H1 (cell line): ENCODE measurements at regions not wholly inside any gene's neighbourhood (a gene's known extent, or its start where the extent isn't known, plus 50 kb on each side); places are given as distances from the start of the nearest gene placed in this dataset.

ENCODE experiments used
- CHD1 ChIP-seq: IDR thresholded peaks from 2 replicates; pipeline ENCODE4 v1.6.1; 2012; ENCODE audit warnings: low read depth, low read length, improper control_type of control experiment
- CREB1 ChIP-seq: IDR thresholded peaks from 2 replicates; pipeline ENCODE4 v1.6.1; 2012; ENCODE audit warnings: inconsistent platforms
- CTBP2 ChIP-seq: IDR thresholded peaks from 2 replicates; pipeline ENCODE4 v1.7.0; 2011; ENCODE audit warnings: borderline replicate concordance, mild to moderate bottlenecking, moderate library complexity, mixed read lengths, low read length; ENCODE audit not compliant: insufficient read depth, insufficient read length
- EP300 ChIP-seq, 2 experiments: IDR thresholded peaks; 1 replicate in 1 of 2; 2 replicates in 1 of 2; pipeline ENCODE4 v1.6.1; 2011 to 2012; ENCODE audit warnings: low read depth in 2 of 2, low read length in 2 of 2, mild to moderate bottlenecking in 2 of 2, borderline replicate concordance in 1 of 2, inconsistent platforms in 1 of 2, moderate library complexity in 1 of 2
- FOSL1 ChIP-seq: IDR thresholded peaks from 2 replicates; pipeline ENCODE4 v1.6.1; 2011; ENCODE audit warnings: mild to moderate bottlenecking, low read depth, low read length, moderate library complexity; ENCODE audit not compliant: insufficient read depth
- GABPA ChIP-seq: IDR thresholded peaks from 2 replicates; pipeline ENCODE4 v1.6.1; 2011; ENCODE audit warnings: mild to moderate bottlenecking, low read length, moderate library complexity, borderline replicate concordance; ENCODE audit not compliant: insufficient read depth
- JUN ChIP-seq: IDR thresholded peaks from 2 replicates; pipeline ENCODE4 v1.6.1; 2011; ENCODE audit warnings: low read depth, mild to moderate bottlenecking, improper control_type of control experiment, low read length
- MAFK ChIP-seq: IDR thresholded peaks from 2 replicates; pipeline ENCODE4 v1.6.1; 2012; ENCODE audit warnings: low read depth, mild to moderate bottlenecking, improper control_type of control experiment, low read length
- POLR2A ChIP-seq, 2 experiments: IDR thresholded peaks; 1 replicate in 1 of 2; 2 replicates in 1 of 2; pipeline ENCODE4 v1.6.1; 2011; ENCODE audit warnings: low read depth in 2 of 2, low read length in 2 of 2, mild to moderate bottlenecking in 2 of 2; ENCODE audit errors: control extremely low read depth in 1 of 2
- SIX5 ChIP-seq: IDR thresholded peaks from 2 replicates; pipeline ENCODE4 v1.6.1; 2011; ENCODE audit warnings: mild to moderate bottlenecking, low read depth, low read length
- ZNF274 ChIP-seq: IDR thresholded peaks from 2 replicates; pipeline ENCODE4 v1.7.0; 2012; ENCODE audit warnings: low read length, borderline replicate concordance; ENCODE audit errors: extremely low read depth
- TF ChIP-seq, protein P1 (sequence below), 3 experiments: IDR thresholded peaks; 1 replicate in 2 of 3; 2 replicates in 1 of 3; pipeline versions ENCODE4 v1.5.1 to v1.6.1; 2011; ENCODE audit warnings: low read length in 3 of 3, mild to moderate bottlenecking in 3 of 3, inconsistent platforms in 2 of 3, low read depth in 1 of 3, moderate library complexity in 1 of 3; ENCODE audit not compliant: insufficient read depth in 1 of 3; ENCODE audit errors: control extremely low read depth in 1 of 3
- TF ChIP-seq, protein P2 (sequence below): fragments of 300-600 bp; sonication (generic); IDR thresholded peaks from 2 replicates; pipeline ENCODE4 v1.7.1; 2012; ENCODE audit warnings: low read length, moderate library complexity, mild to moderate bottlenecking, inconsistent platforms; ENCODE audit not compliant: insufficient replicate concordance

DNA sequence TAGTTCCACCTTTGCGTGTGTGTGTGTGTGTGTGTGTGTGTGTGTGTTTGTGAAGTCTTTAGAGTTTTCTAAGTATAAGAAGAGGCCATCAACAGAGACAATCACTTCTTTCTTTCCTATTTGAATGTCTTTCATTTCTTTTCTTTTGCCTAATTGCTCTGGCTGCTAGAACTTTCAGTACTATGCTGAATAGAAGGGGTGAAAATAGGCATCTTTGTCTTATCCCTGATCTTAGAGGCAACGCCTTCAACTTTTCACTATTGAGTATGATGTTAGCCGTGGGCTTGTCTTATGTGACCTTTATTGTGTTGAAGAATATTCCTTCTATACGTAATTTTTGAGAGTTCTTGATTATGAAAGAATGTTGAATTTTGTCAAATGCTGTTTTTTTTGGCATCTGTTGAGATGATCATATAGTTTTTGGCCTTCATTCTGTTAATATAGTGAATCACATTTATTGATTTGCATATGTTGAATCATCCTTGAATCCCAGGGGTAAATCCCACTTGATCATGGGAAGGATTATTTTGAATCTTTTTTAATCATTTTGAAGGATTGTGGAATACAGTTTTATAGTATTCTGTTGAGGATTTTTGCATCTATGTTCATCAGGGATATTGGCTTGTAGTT, 134.8 kb upstream of the CD180 start:
- TF ChIP-seq MAFK: no peak
- TF ChIP-seq, protein P1, sequence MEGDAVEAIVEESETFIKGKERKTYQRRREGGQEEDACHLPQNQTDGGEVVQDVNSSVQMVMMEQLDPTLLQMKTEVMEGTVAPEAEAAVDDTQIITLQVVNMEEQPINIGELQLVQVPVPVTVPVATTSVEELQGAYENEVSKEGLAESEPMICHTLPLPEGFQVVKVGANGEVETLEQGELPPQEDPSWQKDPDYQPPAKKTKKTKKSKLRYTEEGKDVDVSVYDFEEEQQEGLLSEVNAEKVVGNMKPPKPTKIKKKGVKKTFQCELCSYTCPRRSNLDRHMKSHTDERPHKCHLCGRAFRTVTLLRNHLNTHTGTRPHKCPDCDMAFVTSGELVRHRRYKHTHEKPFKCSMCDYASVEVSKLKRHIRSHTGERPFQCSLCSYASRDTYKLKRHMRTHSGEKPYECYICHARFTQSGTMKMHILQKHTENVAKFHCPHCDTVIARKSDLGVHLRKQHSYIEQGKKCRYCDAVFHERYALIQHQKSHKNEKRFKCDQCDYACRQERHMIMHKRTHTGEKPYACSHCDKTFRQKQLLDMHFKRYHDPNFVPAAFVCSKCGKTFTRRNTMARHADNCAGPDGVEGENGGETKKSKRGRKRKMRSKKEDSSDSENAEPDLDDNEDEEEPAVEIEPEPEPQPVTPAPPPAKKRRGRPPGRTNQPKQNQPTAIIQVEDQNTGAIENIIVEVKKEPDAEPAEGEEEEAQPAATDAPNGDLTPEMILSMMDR (IDR thresholded peaks at IDR 0.05; ENCODE audit: control extremely low read depth in 1 of 3, insufficient read depth in 1 of 3, low read depth in 1 of 3, low read length in 3 of 3): no peak
- no peak for TF ChIP-seq POLR2A (IDR thresholded peaks at IDR 0.05; ENCODE audit: control extremely low read depth in 1 of 2, low read depth in 2 of 2, low read length in 2 of 2)
- no peak for TF ChIP-seq JUN
- no peak for TF ChIP-seq CTBP2
- TF ChIP-seq SIX5: no peak
- no peak for TF ChIP-seq EP300 (IDR thresholded peaks at IDR 0.05; ENCODE audit: borderline replicate concordance in 1 of 2, low read depth in 2 of 2, low read length in 2 of 2)
- TF ChIP-seq ZNF274: no peak
- TF ChIP-seq GABPA: no peak
- TF ChIP-seq, protein P2, sequence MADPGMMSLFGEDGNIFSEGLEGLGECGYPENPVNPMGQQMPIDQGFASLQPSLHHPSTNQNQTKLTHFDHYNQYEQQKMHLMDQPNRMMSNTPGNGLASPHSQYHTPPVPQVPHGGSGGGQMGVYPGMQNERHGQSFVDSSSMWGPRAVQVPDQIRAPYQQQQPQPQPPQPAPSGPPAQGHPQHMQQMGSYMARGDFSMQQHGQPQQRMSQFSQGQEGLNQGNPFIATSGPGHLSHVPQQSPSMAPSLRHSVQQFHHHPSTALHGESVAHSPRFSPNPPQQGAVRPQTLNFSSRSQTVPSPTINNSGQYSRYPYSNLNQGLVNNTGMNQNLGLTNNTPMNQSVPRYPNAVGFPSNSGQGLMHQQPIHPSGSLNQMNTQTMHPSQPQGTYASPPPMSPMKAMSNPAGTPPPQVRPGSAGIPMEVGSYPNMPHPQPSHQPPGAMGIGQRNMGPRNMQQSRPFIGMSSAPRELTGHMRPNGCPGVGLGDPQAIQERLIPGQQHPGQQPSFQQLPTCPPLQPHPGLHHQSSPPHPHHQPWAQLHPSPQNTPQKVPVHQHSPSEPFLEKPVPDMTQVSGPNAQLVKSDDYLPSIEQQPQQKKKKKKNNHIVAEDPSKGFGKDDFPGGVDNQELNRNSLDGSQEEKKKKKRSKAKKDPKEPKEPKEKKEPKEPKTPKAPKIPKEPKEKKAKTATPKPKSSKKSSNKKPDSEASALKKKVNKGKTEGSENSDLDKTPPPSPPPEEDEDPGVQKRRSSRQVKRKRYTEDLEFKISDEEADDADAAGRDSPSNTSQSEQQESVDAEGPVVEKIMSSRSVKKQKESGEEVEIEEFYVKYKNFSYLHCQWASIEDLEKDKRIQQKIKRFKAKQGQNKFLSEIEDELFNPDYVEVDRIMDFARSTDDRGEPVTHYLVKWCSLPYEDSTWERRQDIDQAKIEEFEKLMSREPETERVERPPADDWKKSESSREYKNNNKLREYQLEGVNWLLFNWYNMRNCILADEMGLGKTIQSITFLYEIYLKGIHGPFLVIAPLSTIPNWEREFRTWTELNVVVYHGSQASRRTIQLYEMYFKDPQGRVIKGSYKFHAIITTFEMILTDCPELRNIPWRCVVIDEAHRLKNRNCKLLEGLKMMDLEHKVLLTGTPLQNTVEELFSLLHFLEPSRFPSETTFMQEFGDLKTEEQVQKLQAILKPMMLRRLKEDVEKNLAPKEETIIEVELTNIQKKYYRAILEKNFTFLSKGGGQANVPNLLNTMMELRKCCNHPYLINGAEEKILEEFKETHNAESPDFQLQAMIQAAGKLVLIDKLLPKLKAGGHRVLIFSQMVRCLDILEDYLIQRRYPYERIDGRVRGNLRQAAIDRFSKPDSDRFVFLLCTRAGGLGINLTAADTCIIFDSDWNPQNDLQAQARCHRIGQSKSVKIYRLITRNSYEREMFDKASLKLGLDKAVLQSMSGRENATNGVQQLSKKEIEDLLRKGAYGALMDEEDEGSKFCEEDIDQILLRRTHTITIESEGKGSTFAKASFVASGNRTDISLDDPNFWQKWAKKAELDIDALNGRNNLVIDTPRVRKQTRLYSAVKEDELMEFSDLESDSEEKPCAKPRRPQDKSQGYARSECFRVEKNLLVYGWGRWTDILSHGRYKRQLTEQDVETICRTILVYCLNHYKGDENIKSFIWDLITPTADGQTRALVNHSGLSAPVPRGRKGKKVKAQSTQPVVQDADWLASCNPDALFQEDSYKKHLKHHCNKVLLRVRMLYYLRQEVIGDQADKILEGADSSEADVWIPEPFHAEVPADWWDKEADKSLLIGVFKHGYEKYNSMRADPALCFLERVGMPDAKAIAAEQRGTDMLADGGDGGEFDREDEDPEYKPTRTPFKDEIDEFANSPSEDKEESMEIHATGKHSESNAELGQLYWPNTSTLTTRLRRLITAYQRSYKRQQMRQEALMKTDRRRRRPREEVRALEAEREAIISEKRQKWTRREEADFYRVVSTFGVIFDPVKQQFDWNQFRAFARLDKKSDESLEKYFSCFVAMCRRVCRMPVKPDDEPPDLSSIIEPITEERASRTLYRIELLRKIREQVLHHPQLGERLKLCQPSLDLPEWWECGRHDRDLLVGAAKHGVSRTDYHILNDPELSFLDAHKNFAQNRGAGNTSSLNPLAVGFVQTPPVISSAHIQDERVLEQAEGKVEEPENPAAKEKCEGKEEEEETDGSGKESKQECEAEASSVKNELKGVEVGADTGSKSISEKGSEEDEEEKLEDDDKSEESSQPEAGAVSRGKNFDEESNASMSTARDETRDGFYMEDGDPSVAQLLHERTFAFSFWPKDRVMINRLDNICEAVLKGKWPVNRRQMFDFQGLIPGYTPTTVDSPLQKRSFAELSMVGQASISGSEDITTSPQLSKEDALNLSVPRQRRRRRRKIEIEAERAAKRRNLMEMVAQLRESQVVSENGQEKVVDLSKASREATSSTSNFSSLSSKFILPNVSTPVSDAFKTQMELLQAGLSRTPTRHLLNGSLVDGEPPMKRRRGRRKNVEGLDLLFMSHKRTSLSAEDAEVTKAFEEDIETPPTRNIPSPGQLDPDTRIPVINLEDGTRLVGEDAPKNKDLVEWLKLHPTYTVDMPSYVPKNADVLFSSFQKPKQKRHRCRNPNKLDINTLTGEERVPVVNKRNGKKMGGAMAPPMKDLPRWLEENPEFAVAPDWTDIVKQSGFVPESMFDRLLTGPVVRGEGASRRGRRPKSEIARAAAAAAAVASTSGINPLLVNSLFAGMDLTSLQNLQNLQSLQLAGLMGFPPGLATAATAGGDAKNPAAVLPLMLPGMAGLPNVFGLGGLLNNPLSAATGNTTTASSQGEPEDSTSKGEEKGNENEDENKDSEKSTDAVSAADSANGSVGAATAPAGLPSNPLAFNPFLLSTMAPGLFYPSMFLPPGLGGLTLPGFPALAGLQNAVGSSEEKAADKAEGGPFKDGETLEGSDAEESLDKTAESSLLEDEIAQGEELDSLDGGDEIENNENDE: no peak
- no peak for TF ChIP-seq CHD1
- no peak for TF ChIP-seq FOSL1
- TF ChIP-seq CREB1: no peak
